Mesothelial cell of epicardium (in vitro differentiated cells): ENCODE measurements at regions not wholly inside any gene's neighbourhood (a gene's known extent, or its start where the extent isn't known, plus 50 kb on each side); places are given as distances from the start of the nearest gene placed in this dataset.
A peak's percentile ranks its signal among the peaks of the same experiment; 100 is the strongest.

Experiments used
- DNase-seq, 2 experiments: peaks; one replicate each; pipeline ENCODE4 v3.0.0; 2021; ENCODE audit warnings: low spot score in 2 of 2; ENCODE audit not compliant: unreplicated experiment in 2 of 2
- H3K27ac Mint-ChIP-seq: 2 replicates; pipeline ENCODE4 v1.8.0; 2021; ENCODE audit warnings: mixed read lengths
- H3K27me3 Mint-ChIP-seq: 2 replicates; pipeline ENCODE4 v1.8.0; 2021; ENCODE audit warnings: low read depth, mixed read lengths
- H3K36me3 Mint-ChIP-seq: 2 replicates; pipeline ENCODE4 v1.8.0; 2021; ENCODE audit warnings: mixed read lengths
- H3K4me1 Mint-ChIP-seq: 2 replicates; pipeline ENCODE4 v1.8.0; 2021; ENCODE audit warnings: mixed read lengths
- H3K4me3 Mint-ChIP-seq: 2 replicates; pipeline ENCODE4 v1.8.0; 2021; ENCODE audit warnings: mild to moderate bottlenecking, moderate library complexity, mixed read lengths
- H3K9me3 Mint-ChIP-seq: 2 replicates; pipeline ENCODE4 v1.8.0; 2021; ENCODE audit warnings: mixed read lengths
- CTCF ChIP-seq: fragments of 200-600 bp; sonication (generic); IDR thresholded peaks from one replicate; pipeline ENCODE4 v1.5.0; 2021; ENCODE audit warnings: antibody characterized with exemption; ENCODE audit not compliant: unreplicated experiment

- peaks cover 12% of the 10 kb centered on the region for H3K27me3 Mint-ChIP-seq
- H3K4me3 Mint-ChIP-seq, result no peak overlapping the region
- TF ChIP-seq CTCF, result no peak
- H3K27ac Mint-ChIP-seq, result no peak overlapping the region
- peaks cover 3% of the 10 kb centered on the region for H3K9me3 Mint-ChIP-seq
- peaks cover 21% of the 10 kb centered on the region for H3K4me1 Mint-ChIP-seq
- DNase-seq, result no peak
- H3K36me3 Mint-ChIP-seq, result no peaks in the 10 kb centered on the region
Observed at GRCh38 chr15:98580572-98580971, 67.8 kb upstream of the IGF1R start.

GRCh38 chr15:98581715-98582114 lies 66.6 kb upstream of the IGF1R start:
- no peak overlapping the region for H3K4me3 Mint-ChIP-seq
- TF ChIP-seq CTCF, result no peak
- peaks cover 24% of the 10 kb centered on the region for H3K4me1 Mint-ChIP-seq
- H3K27ac Mint-ChIP-seq, result peak overlapping the region; percentile 17
- DNase-seq, result no peak
- peaks cover 12% of the 10 kb centered on the region for H3K27me3 Mint-ChIP-seq
- no peaks in the 10 kb centered on the region for H3K36me3 Mint-ChIP-seq
- H3K9me3 Mint-ChIP-seq, result peaks cover 3% of the 10 kb centered on the region

- Mint-ChIP-seq H3K9me3 (peaks cover 3% of the 10 kb centered on the region), H3K27ac (no peak overlapping the region), H3K4me3 (no peak overlapping the region), H3K27me3 (peaks cover 12% of the 10 kb centered on the region), H3K36me3 (no peaks in the 10 kb centered on the region), H3K4me1 (peaks cover 24% of the 10 kb centered on the region)
- TF ChIP-seq CTCF, result no peak
- DNase-seq, result no peak
Observed at GRCh38 chr15:98582900-98583554, 65.3 kb upstream of the IGF1R start.

- H3K4me3 Mint-ChIP-seq, result no peak overlapping the region
- DNase-seq, result no peak
- H3K27me3 Mint-ChIP-seq, result peaks cover 12% of the 10 kb centered on the region
- no peaks in the 10 kb centered on the region for H3K36me3 Mint-ChIP-seq
- H3K27ac Mint-ChIP-seq, result no peak overlapping the region
- TF ChIP-seq CTCF, result no peak
- no peaks in the 10 kb centered on the region for H3K9me3 Mint-ChIP-seq
- H3K4me1 Mint-ChIP-seq, result peaks cover 24% of the 10 kb centered on the region
Observed at GRCh38 chr15:98583771-98584430, 64.4 kb upstream of the IGF1R start.

GRCh38 chr15:98586066-98586465 lies 62.3 kb upstream of the IGF1R start:
- DNase-seq, result no peak
- Mint-ChIP-seq H3K27me3 (peaks cover 21% of the 10 kb centered on the region), H3K9me3 (no peaks in the 10 kb centered on the region), H3K36me3 (no peaks in the 10 kb centered on the region), H3K27ac (peak overlapping the region; percentile 37), H3K4me1 (peaks cover 16% of the 10 kb centered on the region), H3K4me3 (no peak overlapping the region)
- TF ChIP-seq CTCF, result no peak
